Cardiac fibroblast (primary cell): ENCODE measurements at regions not wholly inside any gene's neighbourhood (a gene's known extent, or its start where the extent isn't known, plus 50 kb on each side); places are given as distances from the start of the nearest gene placed in this dataset.

Source experiments
- DNase-seq, 2 donors: peaks; one replicate each; pipeline versions ENCODE4 v3.0.0 to v3.0.0-alpha.2; 2010; ENCODE audit warnings: low read depth in 2 of 2
- H3K4me3 ChIP-seq, 2 donors: replicated peaks in 1 of 2; 1 replicate in 1 of 2; 2 replicates in 1 of 2; pipeline ENCODE4 v1.5.1; 2011; ENCODE audit warnings: low read depth in 2 of 2, low read length in 2 of 2, mild to moderate bottlenecking in 2 of 2, moderate library complexity in 1 of 2
- CTCF ChIP-seq: IDR thresholded peaks from one replicate; pipeline ENCODE4 v1.5.1; 2011; ENCODE audit warnings: low read depth, mild to moderate bottlenecking, low read length, inconsistent platforms

- DNase-seq = no peak
- TF ChIP-seq CTCF = no peak
- no peak overlapping the region for H3K4me3 ChIP-seq
Observed at GRCh38 chr6:39995633-39996032, 61.4 kb upstream of the MOCS1 start.

GRCh38 chr6:39992861-39993622 lies 58.8 kb upstream of the MOCS1 start:
- TF ChIP-seq CTCF = no peak
- no peak overlapping the region for H3K4me3 ChIP-seq
- no peak for DNase-seq
